ENCODE measurements at regions not wholly inside any gene's neighbourhood (a gene's known extent, or its start where the extent isn't known, plus 50 kb on each side); places are given as distances from the start of the nearest gene placed in this dataset.

DNA sequence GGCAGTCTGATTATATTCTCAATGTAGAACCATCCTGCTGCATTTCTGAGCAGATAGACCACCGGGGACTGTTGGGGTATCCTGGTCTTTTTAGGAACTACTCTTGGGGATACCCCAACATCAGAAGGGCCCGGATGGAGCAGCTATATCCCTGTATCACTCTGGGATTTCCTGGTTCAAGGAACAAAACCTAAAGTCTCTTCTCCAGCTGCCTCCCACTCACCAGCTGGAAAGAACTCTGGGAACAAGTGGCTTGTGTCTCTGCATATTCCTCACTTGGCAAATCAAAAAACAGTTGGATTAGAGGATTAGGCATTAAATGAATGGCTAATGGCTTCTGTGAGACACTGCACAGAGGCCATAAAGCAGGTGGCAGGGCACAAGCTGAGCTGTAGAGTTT lies 62.3 kb upstream of the HS3ST2 start:
- TF ChIP-seq CTCF (IDR thresholded peaks at IDR 0.05) (no peak), POLR2AphosphoS5 (IDR thresholded peaks at IDR 0.05) (no peak), POLR2A (IDR thresholded peaks at IDR 0.05) (no peak), EP300 (IDR thresholded peaks at IDR 0.05; ENCODE audit: low read depth) (no peak)
